ENCODE measurements at regions not wholly inside any gene's neighbourhood (a gene's known extent, or its start where the extent isn't known, plus 50 kb on each side); places are given as distances from the start of the nearest gene placed in this dataset.

GRCh38 chr12:3945671-3946070 lies 72.5 kb upstream of the PARP11 start:
- Mint-ChIP-seq H3K9me3 (ENCODE audit: insufficient read depth) (no peaks in the 10 kb centered on the region), H3K27ac (no peak overlapping the region), H3K4me1 (peaks cover 21% of the 10 kb centered on the region), H3K27me3 (peaks cover 8% of the 10 kb centered on the region), H3K4me3 (no peak overlapping the region)
- ChIA-PET CTCF (no interaction called here), POLR2A (no interaction called here)
- intact Hi-C loops (cut with micrococcal nuclease): no loop called here
- Histone ChIP-seq H3K4me2 (replicated peaks; ENCODE audit: low read depth, low read length, poor library complexity, severe bottlenecking) (no peak overlapping the region), H3K4me1 (ENCODE audit: control insufficient read depth in 2 of 2, insufficient read depth in 2 of 2, low read length in 2 of 2) (peaks cover 17 to 20% of the 10 kb centered on the region in 2 donors), H3K27me3 (replicated peaks in 1 of 4; ENCODE audit: control extremely low read depth in 1 of 4, control insufficient read depth in 3 of 4, insufficient read depth in 4 of 4, low read length in 3 of 4) (no peaks in the 10 kb centered on the region), H3K4me3 (ENCODE audit: control extremely low read depth in 1 of 5, extremely low read depth in 1 of 5, insufficient read depth in 1 of 5, low read depth in 2 of 5, low read length in 4 of 5) (no peak overlapping the region), H2AFZ (ENCODE audit: insufficient read depth, low read depth, low read length, poor library complexity, severe bottlenecking) (no peak overlapping the region), H3K9ac (ENCODE audit: low read length) (no peak overlapping the region), H4K20me1 (ENCODE audit: control insufficient read depth, insufficient read depth, low read length, poor library complexity, severe bottlenecking) (no peaks in the 10 kb centered on the region), H3K36me3 (replicated peaks in 1 of 2; ENCODE audit: control extremely low read depth in 1 of 2, control insufficient read depth in 1 of 2, extremely low read depth in 1 of 2, insufficient read depth in 2 of 2, low read length in 1 of 2) (no peaks in the 10 kb centered on the region), H3K27ac (ENCODE audit: low read length in 2 of 2) (no peak overlapping the region), H3K9me3 (ENCODE audit: control extremely low read depth in 1 of 3, control insufficient read depth in 2 of 3, insufficient read depth in 1 of 3, low read length in 2 of 3) (peaks cover 0 to 1% (median 0%) of the 10 kb centered on the region in 3 donors), H3K79me2 (ENCODE audit: control insufficient read depth, insufficient read depth, low read length) (no peaks in the 10 kb centered on the region)
- ATAC-seq (ENCODE audit: low read depth) (no peak), DNase-seq (no peak)
- TF ChIP-seq EZH2 (IDR thresholded peaks at IDR 0.05; ENCODE audit: borderline replicate concordance, insufficient read depth, low read depth, low read length, poor library complexity, severe bottlenecking) (no peak), CTCF (IDR thresholded peaks at IDR 0.05) (no peak)
- 93% methylated on average over 3 of the region's 3 CpGs for whole genome bisulfite sequencing (ENCODE audit: insufficient coverage)

- ChIA-PET POLR2A (no interaction called here), CTCF (no interaction called here)
- ATAC-seq (ENCODE audit: low read depth): no peak
- intact Hi-C loops (cut with micrococcal nuclease): no loop called here
- WGBS (ENCODE audit: insufficient coverage): no CpG with 5 or more reads among the region's 1 CpG
- TF ChIP-seq CTCF (IDR thresholded peaks at IDR 0.05): no peak
- TF ChIP-seq EZH2 (IDR thresholded peaks at IDR 0.05; ENCODE audit: borderline replicate concordance, insufficient read depth, low read depth, low read length, poor library complexity, severe bottlenecking): no peak
- no peaks in the 10 kb centered on the region for H3K9me3 Mint-ChIP-seq (ENCODE audit: insufficient read depth)
- H3K4me2 ChIP-seq (replicated peaks; ENCODE audit: low read depth, low read length, poor library complexity, severe bottlenecking): no peak overlapping the region
- H3K4me1 ChIP-seq (ENCODE audit: control insufficient read depth in 2 of 2, insufficient read depth in 2 of 2, low read length in 2 of 2): peaks cover 17 to 20% of the 10 kb centered on the region in 2 donors
- H2AFZ ChIP-seq (ENCODE audit: insufficient read depth, low read depth, low read length, poor library complexity, severe bottlenecking): no peak overlapping the region
- H3K9ac ChIP-seq (ENCODE audit: low read length): no peak overlapping the region
- no peaks in the 10 kb centered on the region for H4K20me1 ChIP-seq (ENCODE audit: control insufficient read depth, insufficient read depth, low read length, poor library complexity, severe bottlenecking)
- H3K9me3 ChIP-seq (ENCODE audit: control extremely low read depth in 1 of 3, control insufficient read depth in 2 of 3, insufficient read depth in 1 of 3, low read length in 2 of 3): peaks cover 0 to 1% (median 0%) of the 10 kb centered on the region in 3 donors
- H3K27me3 ChIP-seq (replicated peaks in 1 of 4; ENCODE audit: control extremely low read depth in 1 of 4, control insufficient read depth in 3 of 4, insufficient read depth in 4 of 4, low read length in 3 of 4): no peaks in the 10 kb centered on the region
- DNase-seq: no peak
- no peak overlapping the region for H3K4me3 Mint-ChIP-seq
- H3K4me1 Mint-ChIP-seq: peaks cover 21% of the 10 kb centered on the region
- no peaks in the 10 kb centered on the region for H3K79me2 ChIP-seq (ENCODE audit: control insufficient read depth, insufficient read depth, low read length)
- no peaks in the 10 kb centered on the region for H3K36me3 ChIP-seq (replicated peaks in 1 of 2; ENCODE audit: control extremely low read depth in 1 of 2, control insufficient read depth in 1 of 2, extremely low read depth in 1 of 2, insufficient read depth in 2 of 2, low read length in 1 of 2)
- H3K27me3 Mint-ChIP-seq: peaks cover 8% of the 10 kb centered on the region
- H3K27ac ChIP-seq (ENCODE audit: low read length in 2 of 2): no peak overlapping the region
- H3K27ac Mint-ChIP-seq: no peak overlapping the region
- no peak overlapping the region for H3K4me3 ChIP-seq (ENCODE audit: control extremely low read depth in 1 of 5, extremely low read depth in 1 of 5, insufficient read depth in 1 of 5, low read depth in 2 of 5, low read length in 4 of 5)
Observed at GRCh38 chr12:3944620-3945019, 71.4 kb upstream of the PARP11 start.
